HFFc6 (cell line): ENCODE measurements at regions not wholly inside any gene's neighbourhood (a gene's known extent, or its start where the extent isn't known, plus 50 kb on each side); places are given as distances from the start of the nearest gene placed in this dataset.

ENCODE experiments used
- DNase-seq: peaks from one replicate; pipeline ENCODE4 v3.0.0-alpha.2; 2018
- H3K27ac Mint-ChIP-seq: 2 replicates; pipeline ENCODE4 v1.8.0; 2020; ENCODE audit warnings: mild to moderate bottlenecking, mixed read lengths
- H3K27me3 Mint-ChIP-seq: 2 replicates; pipeline ENCODE4 v1.8.0; 2021; ENCODE audit warnings: mild to moderate bottlenecking, moderate library complexity, mixed read lengths; ENCODE audit not compliant: insufficient read depth
- H3K36me3 Mint-ChIP-seq: 2 replicates; pipeline ENCODE4 v1.8.0; 2021; ENCODE audit warnings: low read depth, mixed read lengths
- H3K4me1 Mint-ChIP-seq: 2 replicates; pipeline ENCODE4 v1.8.0; 2020; ENCODE audit warnings: low read depth, mixed read lengths
- H3K4me3 Mint-ChIP-seq: 2 replicates; pipeline ENCODE4 v1.8.0; 2020; ENCODE audit warnings: mild to moderate bottlenecking, moderate library complexity, mixed read lengths
- H3K9me3 Mint-ChIP-seq: 2 replicates; pipeline ENCODE4 v1.8.0; 2020; ENCODE audit warnings: mild to moderate bottlenecking, mixed read lengths
- TF ChIP-seq, protein P1 (sequence below): fragments of 200-600 bp; sonication (generic); IDR thresholded peaks from 2 replicates; pipeline ENCODE4 v1.5.0; 2021; ENCODE audit warnings: antibody characterized with exemption, mild to moderate bottlenecking

DNA sequence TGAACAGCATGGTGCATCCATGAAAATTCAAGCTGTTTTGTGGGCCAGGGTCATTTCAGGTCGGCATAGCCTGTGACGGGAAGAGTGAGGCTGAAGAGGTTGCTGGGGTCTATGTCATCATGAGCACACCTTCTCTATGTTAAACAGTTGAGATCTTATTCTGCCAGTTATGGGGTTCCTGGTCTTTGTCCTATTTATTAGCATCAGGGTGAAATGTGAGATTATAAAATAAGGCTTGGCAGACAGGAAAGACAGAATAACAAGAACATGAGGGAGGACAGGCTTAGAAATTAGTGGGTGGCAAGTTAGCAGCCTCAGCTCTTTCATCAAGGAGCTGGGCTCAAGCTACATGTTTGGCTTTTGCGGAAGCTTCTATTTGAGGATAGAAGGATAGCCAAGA, 51.7 kb upstream of the CLNK start:
- TF ChIP-seq, protein P1, sequence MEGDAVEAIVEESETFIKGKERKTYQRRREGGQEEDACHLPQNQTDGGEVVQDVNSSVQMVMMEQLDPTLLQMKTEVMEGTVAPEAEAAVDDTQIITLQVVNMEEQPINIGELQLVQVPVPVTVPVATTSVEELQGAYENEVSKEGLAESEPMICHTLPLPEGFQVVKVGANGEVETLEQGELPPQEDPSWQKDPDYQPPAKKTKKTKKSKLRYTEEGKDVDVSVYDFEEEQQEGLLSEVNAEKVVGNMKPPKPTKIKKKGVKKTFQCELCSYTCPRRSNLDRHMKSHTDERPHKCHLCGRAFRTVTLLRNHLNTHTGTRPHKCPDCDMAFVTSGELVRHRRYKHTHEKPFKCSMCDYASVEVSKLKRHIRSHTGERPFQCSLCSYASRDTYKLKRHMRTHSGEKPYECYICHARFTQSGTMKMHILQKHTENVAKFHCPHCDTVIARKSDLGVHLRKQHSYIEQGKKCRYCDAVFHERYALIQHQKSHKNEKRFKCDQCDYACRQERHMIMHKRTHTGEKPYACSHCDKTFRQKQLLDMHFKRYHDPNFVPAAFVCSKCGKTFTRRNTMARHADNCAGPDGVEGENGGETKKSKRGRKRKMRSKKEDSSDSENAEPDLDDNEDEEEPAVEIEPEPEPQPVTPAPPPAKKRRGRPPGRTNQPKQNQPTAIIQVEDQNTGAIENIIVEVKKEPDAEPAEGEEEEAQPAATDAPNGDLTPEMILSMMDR: no peak
- no peak overlapping the region for H3K4me3 Mint-ChIP-seq
- H3K36me3 Mint-ChIP-seq: no peaks in the 10 kb centered on the region
- H3K27me3 Mint-ChIP-seq: peaks cover 2% of the 10 kb centered on the region
- no peaks in the 10 kb centered on the region for H3K4me1 Mint-ChIP-seq
- no peak overlapping the region for H3K27ac Mint-ChIP-seq
- no peak for DNase-seq
- no peaks in the 10 kb centered on the region for H3K9me3 Mint-ChIP-seq

DNA sequence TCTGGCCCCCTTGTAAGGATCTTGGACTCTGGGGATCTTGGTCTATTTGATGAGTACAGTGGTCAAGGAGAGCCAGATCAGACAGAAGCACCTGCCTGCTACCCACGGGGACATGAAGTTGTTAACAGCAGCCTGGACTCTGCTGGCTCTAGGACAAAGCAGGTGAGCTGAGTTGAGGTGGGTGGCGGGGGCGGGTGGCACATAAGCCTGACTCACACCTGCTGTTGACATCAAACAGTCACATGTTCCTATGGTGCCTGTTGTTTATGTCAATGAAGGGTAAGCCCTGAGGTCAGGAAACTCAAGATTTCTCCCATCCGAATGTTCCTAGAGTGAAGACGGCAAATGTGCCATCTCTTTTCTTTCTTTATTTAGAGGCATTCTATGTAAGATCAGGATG, 50.1 kb upstream of the CLNK start:
- DNase-seq: no peak
- Mint-ChIP-seq H3K27ac (no peak overlapping the region), H3K4me1 (no peaks in the 10 kb centered on the region), H3K9me3 (no peaks in the 10 kb centered on the region), H3K36me3 (no peaks in the 10 kb centered on the region), H3K27me3 (peaks cover 4% of the 10 kb centered on the region), H3K4me3 (no peak overlapping the region)
- TF ChIP-seq, protein P1: no peak
